GM21381 (cell line): ENCODE measurements at regions not wholly inside any gene's neighbourhood (a gene's known extent, or its start where the extent isn't known, plus 50 kb on each side); places are given as distances from the start of the nearest gene placed in this dataset.

ENCODE experiments used
- ATAC-seq: cut with Tn5 transposase; IDR thresholded peaks from one replicate; pipeline ENCODE4 v1.9.1; 2021; ENCODE audit warnings: mild to moderate bottlenecking, moderate library complexity; ENCODE audit not compliant: unreplicated experiment

- ATAC-seq = no peak
These were observed 250.1 kb upstream of the MBL2 start for GRCh38 chr10:53022611-53023088.

- ATAC-seq = no peak
These were observed 240.7 kb upstream of the MBL2 start for GRCh38 chr10:53013201-53013810.

- ATAC-seq = no peak
These were observed 237.7 kb upstream of the MBL2 start for GRCh38 chr10:53009961-53010907.

GRCh38 chr10:53007527-53007842, 234.9 kb upstream of the MBL2 start:
- ATAC-seq = no peak

- ATAC-seq = no peak
These were observed 234.3 kb upstream of the MBL2 start for GRCh38 chr10:53006663-53007526.

- ATAC-seq = no peak
These were observed 233.2 kb upstream of the MBL2 start for GRCh38 chr10:53005612-53006345.

GRCh38 chr10:53003094-53003493, 230.5 kb upstream of the MBL2 start:
- ATAC-seq = no peak

GRCh38 chr10:52999681-53000080, 227.1 kb upstream of the MBL2 start:
- ATAC-seq = no peak

GRCh38 chr10:52999258-52999657, 226.7 kb upstream of the MBL2 start:
- no peak for ATAC-seq

GRCh38 chr10:52997007-52997406, 224.4 kb upstream of the MBL2 start:
- ATAC-seq = no peak

- no peak for ATAC-seq
These were observed 221.8 kb upstream of the MBL2 start for GRCh38 chr10:52994370-52994769.

- no peak for ATAC-seq
These were observed 220.5 kb upstream of the MBL2 start for GRCh38 chr10:52993109-52993508.

GRCh38 chr10:52992567-52992966, 220.0 kb upstream of the MBL2 start:
- ATAC-seq = no peak

GRCh38 chr10:52988923-52989322, 216.3 kb upstream of the MBL2 start:
- no peak for ATAC-seq

GRCh38 chr10:52986125-52986524, 213.5 kb upstream of the MBL2 start:
- no peak for ATAC-seq

GRCh38 chr10:52984169-52984568, 211.6 kb upstream of the MBL2 start:
- no peak for ATAC-seq

- no peak for ATAC-seq
These were observed 206.9 kb upstream of the MBL2 start for GRCh38 chr10:52979295-52979990.

- ATAC-seq = no peak
These were observed 205.0 kb upstream of the MBL2 start for GRCh38 chr10:52977581-52977980.

GRCh38 chr10:52967806-52968795, 195.5 kb upstream of the MBL2 start:
- no peak for ATAC-seq
